ENCODE measurements at regions not wholly inside any gene's neighbourhood (a gene's known extent, or its start where the extent isn't known, plus 50 kb on each side); places are given as distances from the start of the nearest gene placed in this dataset.

- H3K27ac ChIP-seq (ENCODE audit: low read depth in 2 of 2, low read length in 1 of 2): no peak overlapping the region
- TF ChIP-seq USF1 (IDR thresholded peaks at IDR 0.05; ENCODE audit: borderline replicate concordance, low read depth) (no peak), EP300 (IDR thresholded peaks at IDR 0.05; ENCODE audit: borderline replicate concordance in 1 of 2, low read depth in 1 of 2, low read length in 1 of 2) (peak in 1 of 2 experiments; percentile 27; a peak in 1 of 4 replicates), NRF1 (IDR thresholded peaks at IDR 0.05; ENCODE audit: low read depth, low read length) (no peak), GATA2 (CRISPR knock-in tag; IDR thresholded peaks at IDR 0.05) (no peak), CTCF (IDR thresholded peaks at IDR 0.05) (no peak), PBX3 (IDR thresholded peaks at IDR 0.05) (no peak), RFX5 (IDR thresholded peaks at IDR 0.05; ENCODE audit: low read length) (no peak), TEAD4 (IDR thresholded peaks at IDR 0.05; ENCODE audit: borderline replicate concordance, insufficient read depth) (no peak)
- POLR2A ChIA-PET: no interaction called here
- no peaks in the 10 kb centered on the region for H3F3A ChIP-seq (replicated peaks; ENCODE audit: insufficient read depth)
- H4K20me1 ChIP-seq (ENCODE audit: insufficient read depth): no peaks in the 10 kb centered on the region
- H3K79me2 ChIP-seq (ENCODE audit: insufficient read depth): no peaks in the 10 kb centered on the region
- H3K4me3 ChIP-seq (ENCODE audit: low read depth in 2 of 2, low read length in 1 of 2): no peak overlapping the region
- no peaks in the 10 kb centered on the region for H3K27me3 ChIP-seq (ENCODE audit: insufficient read depth)
- H2AFZ ChIP-seq (ENCODE audit: low read depth): no peak overlapping the region
- peak; percentile 3 for DNase-seq
- H3K9ac ChIP-seq: no peak overlapping the region
- H3K9me2 ChIP-seq: no peaks in the 10 kb centered on the region
- no peaks in the 10 kb centered on the region for H3K9me3 ChIP-seq
- H3K36me3 ChIP-seq (replicated peaks in 1 of 2; ENCODE audit: control insufficient read depth in 1 of 2, insufficient read depth in 2 of 2, low read length in 1 of 2): no peaks in the 10 kb centered on the region
- H3K4me1 ChIP-seq (ENCODE audit: control insufficient read depth in 1 of 2, insufficient read depth in 2 of 2, low read depth in 1 of 2, low read length in 1 of 2): no peaks in the 10 kb centered on the region; a peak in 1 of 4 replicates
- no peak overlapping the region for H3K4me2 ChIP-seq
- WGBS (ENCODE audit: low lambda C conversion rate): 13% methylated on average over 1 of the region's 1 CpG
- CTCF ChIA-PET: interaction anchor here (1.0 kb wide), 1 partner anchor 10 kb away, joined by 6 read pairs; no protein-coding TSS in a partner anchor
Measured at GRCh38 chr11:90355200-90355599, 132.4 kb upstream of the CHORDC1 start.

- H3F3A ChIP-seq (replicated peaks; ENCODE audit: insufficient read depth): no peaks in the 10 kb centered on the region
- TF ChIP-seq FOXM1 (IDR thresholded peaks at IDR 0.05; ENCODE audit: low read depth) (no peak), PBX3 (IDR thresholded peaks at IDR 0.05) (no peak), TAF1 (IDR thresholded peaks at IDR 0.05; ENCODE audit: borderline replicate concordance, low read depth, low read length) (no peak), IRF3 (IDR thresholded peaks at IDR 0.05; ENCODE audit: low read depth, low read length) (no peak), NRF1 (IDR thresholded peaks at IDR 0.05; ENCODE audit: low read depth, low read length) (no peak), TCF12 (IDR thresholded peaks at IDR 0.05) (no peak), SIN3A (IDR thresholded peaks at IDR 0.05; ENCODE audit: borderline replicate concordance, low read depth, low read length) (no peak), EZH2phosphoT487 (IDR thresholded peaks at IDR 0.05; ENCODE audit: borderline replicate concordance, low read depth) (no peak), MAX (IDR thresholded peaks at IDR 0.05; ENCODE audit: low read depth) (no peak), CTCF (IDR thresholded peaks at IDR 0.05) (no peak), TEAD4 (IDR thresholded peaks at IDR 0.05; ENCODE audit: borderline replicate concordance, insufficient read depth) (no peak), RAD21 (IDR thresholded peaks at IDR 0.05; ENCODE audit: low read length) (no peak), FOXJ3 (CRISPR knock-in tag; IDR thresholded peaks at IDR 0.05) (no peak), CHD2 (IDR thresholded peaks at IDR 0.05; ENCODE audit: low read length, partially characterized antibody) (no peak)
Measured at GRCh38 chr11:90349731-90350130, 126.9 kb upstream of the CHORDC1 start.

More at GRCh38 chr11:90349731-90350130, 126.9 kb upstream of the CHORDC1 start:
- H3K36me3 ChIP-seq (replicated peaks in 1 of 2; ENCODE audit: control insufficient read depth in 1 of 2, insufficient read depth in 2 of 2, low read length in 1 of 2): no peaks in the 10 kb centered on the region
- no peaks in the 10 kb centered on the region for H3K9me2 ChIP-seq
- CTCF ChIA-PET: no interaction called here
- WGBS (ENCODE audit: low lambda C conversion rate): 33% methylated on average over 1 of the region's 1 CpG
- no peaks in the 10 kb centered on the region for H4K20me1 ChIP-seq (ENCODE audit: insufficient read depth)
- no peaks in the 10 kb centered on the region for H3K79me2 ChIP-seq (ENCODE audit: insufficient read depth)
- H3K27me3 ChIP-seq (ENCODE audit: insufficient read depth): no peaks in the 10 kb centered on the region
- no peak overlapping the region for H3K4me2 ChIP-seq
- H3K9ac ChIP-seq: no peak overlapping the region
- no peak for DNase-seq
- H3K9me3 ChIP-seq: no peaks in the 10 kb centered on the region
- no peak overlapping the region for H3K27ac ChIP-seq (ENCODE audit: low read depth in 2 of 2, low read length in 1 of 2)
- no peak overlapping the region for H2AFZ ChIP-seq (ENCODE audit: low read depth)
- no peak overlapping the region for H3K4me3 ChIP-seq (ENCODE audit: low read depth in 2 of 2, low read length in 1 of 2)
- POLR2A ChIA-PET: no interaction called here
- no peaks in the 10 kb centered on the region for H3K4me1 ChIP-seq (ENCODE audit: control insufficient read depth in 1 of 2, insufficient read depth in 2 of 2, low read depth in 1 of 2, low read length in 1 of 2)

Measured in SK-N-SH (cell line).